GM19452 (cell line): ENCODE measurements at regions not wholly inside any gene's neighbourhood (a gene's known extent, or its start where the extent isn't known, plus 50 kb on each side); places are given as distances from the start of the nearest gene placed in this dataset.

Experiments used
- ATAC-seq: cut with Tn5 transposase; IDR thresholded peaks from one replicate; pipeline ENCODE4 v1.9.1; 2021; ENCODE audit not compliant: unreplicated experiment

DNA sequence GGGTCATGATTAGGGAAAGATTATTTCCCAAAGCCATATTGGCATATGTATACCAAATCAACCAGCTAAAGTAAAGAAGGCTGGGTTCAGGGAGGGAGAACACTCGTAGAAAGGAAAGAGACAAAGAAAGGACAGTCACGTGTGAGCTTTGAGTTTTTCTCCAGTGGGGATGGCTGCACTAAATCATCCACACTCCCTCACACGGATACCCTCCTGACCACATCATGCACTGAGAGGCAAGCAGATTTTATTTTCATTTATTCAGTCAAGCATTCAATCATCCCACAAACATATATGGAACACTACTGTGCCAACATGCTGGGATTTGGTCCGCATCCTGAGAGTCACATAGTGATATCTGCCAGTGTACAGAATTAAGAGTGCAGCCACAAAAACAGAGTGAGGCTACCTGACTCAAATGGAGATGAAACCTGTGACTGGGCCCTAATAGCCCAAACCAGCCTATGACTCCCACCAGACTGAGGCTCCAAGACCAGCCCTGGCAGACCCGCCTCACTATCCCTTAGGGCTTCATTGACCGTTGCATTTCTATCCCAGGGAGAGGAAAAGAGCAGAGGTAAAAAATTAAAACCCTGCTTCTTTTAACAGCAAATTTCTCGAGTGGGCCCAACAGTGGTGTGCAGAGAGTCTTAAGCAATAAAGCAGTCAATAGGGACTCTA is 155.9 kb downstream of the BARHL2 start:
- no peak for ATAC-seq

DNA sequence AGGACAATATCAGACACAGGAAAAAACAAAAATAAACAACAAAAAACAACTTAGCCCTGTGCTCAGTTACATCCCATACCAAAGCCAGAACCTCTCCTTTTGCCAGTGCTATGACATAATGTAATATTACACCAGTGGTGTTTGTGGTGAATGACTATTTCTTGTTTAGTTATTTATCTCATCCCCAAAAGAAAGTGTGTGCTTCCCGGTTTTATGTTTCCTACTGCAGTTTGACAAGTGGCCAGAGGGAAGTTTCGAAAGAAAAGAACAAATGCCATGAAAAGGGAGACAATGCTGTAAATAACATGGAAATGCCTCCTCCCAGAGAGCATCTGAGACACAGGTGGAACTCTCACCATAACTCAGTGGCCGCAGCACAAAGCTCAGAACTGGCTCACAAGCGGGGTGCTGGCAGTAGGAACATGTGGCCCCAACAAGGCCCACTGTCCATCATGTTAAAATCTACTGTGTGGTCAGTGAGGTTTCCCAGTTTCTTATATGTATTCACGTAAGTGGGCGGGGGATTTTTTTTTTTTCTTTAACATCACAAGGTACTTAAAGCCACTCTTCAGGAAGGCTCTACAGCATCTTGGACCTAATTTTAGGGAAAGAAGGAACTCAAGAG is 158.2 kb downstream of the BARHL2 start:
- ATAC-seq = no peak

DNA sequence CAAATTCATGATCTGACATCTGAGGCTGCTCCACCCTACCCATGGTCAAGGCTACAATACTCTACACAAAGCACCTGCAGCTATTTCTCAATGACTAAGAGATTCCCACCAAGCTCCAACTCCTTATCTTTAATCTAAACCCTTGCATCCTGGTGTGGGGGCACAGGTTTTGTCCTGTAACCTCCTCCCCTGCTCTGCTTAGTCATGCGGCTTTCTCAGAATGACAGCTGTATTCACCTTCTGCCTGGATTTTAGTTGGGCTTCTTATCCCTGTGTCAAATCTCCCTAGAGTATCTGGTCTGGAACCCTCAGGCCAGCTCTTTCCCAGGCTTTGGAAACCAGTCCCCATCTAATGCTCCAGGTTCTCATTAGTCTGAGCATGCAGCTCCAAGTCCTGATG is 159.0 kb downstream of the BARHL2 start:
- no peak for ATAC-seq

DNA sequence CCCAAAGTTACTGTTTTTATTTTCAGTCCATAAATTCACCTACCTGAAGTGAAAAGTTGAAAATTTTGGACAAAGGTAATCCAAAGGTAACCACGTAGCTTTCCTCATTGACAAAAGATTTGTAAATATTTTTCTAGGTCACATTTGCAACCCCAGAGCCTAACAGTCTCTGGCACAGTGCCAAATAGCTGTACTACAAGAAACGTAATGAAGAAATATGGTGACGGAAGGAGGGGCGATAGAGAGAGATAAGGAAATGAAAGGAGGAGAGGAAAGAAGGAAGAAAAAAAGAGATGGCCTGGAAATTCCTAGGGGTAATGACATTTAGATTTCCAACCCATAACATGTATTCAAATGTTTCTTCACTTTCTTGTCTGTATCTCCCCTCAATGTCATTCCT is 159.4 kb downstream of the BARHL2 start:
- ATAC-seq = no peak

DNA sequence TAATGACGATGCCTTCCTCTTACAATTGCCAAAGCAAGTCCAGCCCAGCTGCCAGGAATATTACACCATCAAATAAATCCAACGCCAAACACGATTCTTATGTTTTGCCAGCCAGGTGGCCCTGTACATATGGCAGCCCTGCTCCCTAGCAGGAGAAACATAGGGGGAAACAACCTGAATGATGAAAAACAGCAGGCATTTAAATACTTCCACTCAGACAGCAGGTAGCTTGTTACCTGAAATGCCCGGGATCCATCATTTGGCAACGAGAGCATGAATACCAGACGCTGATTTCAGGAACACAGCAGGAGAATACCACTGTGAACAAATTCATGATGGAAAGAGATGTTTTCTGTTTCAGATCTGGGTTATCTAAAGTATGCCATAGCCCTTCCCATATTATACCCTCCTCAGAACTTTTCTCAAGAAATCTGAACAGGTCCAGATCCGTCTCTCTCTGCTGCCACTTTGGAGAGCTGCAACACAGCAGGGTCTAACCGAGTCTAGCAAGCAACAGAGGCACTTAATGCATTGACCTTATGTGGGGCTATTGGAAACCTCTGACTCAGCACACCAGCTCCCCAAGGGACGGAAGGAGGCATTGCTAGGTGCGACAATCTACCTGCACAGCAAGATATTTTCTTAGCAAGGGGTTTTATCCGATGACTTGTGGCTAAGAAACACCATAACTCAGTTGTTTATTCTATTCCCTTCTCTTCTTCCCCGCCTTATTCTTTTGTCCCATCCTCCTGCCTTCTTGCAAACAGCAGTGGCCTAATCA is 166.3 kb downstream of the BARHL2 start:
- ATAC-seq = no peak

DNA sequence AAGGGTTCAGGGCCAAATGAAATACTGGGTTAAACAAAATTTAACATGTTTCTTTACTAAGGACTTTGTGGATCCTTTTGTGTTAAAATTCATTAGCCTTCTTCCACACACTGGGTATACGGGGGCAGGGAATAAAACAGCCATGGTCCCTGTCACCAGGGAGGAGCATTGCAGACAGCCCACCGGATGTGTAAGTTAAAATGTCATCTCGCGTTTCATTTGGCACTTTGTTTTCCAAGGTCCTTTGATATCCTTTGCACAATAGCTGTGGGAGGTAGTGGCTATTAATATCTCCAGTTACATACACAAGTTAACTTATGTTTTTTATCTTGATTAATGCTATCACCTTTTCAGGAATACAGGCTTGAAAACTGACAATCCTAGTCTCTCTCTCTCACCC is 172.7 kb downstream of the BARHL2 start:
- no peak for ATAC-seq

DNA sequence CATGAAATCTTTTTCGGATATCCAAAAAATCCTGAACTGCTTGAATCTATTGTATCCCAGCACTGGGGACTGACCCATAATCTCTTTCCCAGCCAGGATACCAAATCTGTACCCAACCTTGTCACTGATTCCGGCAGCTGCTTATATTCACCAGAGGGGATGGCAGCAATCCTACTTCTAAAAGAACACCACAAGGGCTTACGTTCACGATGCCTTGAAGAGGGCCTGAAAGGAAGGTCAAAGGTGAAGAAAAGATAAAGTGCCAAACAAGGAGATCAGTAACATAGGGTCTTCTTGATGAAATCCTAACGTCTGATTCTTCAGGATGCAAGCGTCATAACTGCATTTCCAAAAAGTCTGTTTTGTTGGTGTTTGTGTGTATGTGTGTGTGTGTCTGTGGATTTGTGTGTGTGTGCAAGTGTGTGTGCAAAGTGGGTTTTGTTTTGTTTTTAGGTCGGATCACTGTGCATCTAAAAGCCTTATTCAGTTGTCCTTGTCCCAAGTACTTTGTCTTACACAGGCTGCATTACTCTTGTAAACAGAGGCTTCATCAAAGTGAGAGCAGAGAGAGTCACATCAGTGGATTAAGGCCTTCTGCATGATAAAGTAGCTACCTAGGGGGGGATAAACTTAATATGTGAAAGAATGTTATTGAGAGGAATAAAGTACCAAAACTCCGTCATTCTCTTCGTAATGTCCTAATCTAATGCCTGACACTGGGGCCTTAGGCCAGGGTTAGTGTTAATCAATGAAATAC is 179.3 kb downstream of the BARHL2 start:
- no peak for ATAC-seq

DNA sequence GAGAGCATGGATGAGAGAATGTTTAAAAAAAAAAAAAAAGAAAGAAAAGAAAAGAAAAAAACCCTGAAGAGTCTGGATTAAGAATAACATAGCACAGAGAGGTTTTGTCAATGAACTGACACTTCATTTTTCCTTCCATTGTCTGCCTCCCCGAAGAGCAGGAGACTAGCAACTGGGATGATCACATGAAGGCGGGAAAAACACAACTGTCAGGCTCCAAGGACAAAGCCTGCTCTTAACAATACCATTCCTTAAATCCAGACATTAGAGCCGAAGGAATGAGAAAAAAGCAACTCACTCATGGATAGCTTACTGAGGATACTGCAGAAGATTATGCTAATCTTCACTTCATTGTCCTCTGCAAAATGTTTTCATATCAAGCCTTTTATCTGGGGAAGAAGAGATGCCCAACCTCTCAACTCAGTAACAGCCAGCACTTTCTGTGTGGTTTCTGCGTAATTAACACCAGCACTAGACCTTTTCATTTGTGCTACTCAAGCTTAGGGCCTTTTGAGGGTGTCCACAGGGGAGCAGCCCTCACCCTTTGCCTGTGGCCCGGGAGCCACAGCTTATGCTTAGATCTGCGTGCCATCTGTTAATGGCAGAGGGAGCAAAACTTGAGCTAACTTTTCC is 182.3 kb downstream of the BARHL2 start:
- ATAC-seq = no peak

DNA sequence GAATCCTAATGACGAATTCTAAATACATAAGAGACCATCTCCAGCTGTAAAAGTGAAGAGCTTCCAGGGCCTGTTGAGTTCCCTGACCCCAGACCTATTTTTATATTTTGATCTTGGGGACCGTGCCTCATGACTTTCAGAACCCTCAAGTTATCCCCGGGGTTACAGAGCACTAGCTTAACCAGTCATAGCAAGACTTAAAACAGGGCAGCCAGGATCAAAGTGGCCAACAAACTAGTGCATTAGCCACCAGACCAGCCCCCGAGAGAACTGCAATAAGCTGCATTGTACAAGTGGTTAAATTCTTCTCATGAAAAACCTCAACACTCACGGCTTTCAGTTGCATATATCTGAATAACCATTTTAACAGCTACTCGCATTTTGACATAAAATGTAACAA is 183.0 kb downstream of the BARHL2 start:
- ATAC-seq = no peak

- ATAC-seq = no peak
Observed at GRCh38 chr1:90526954-90527353, 190.1 kb downstream of the BARHL2 start.

- no peak for ATAC-seq
Observed at GRCh38 chr1:90522432-90522831, 194.7 kb downstream of the BARHL2 start.

DNA sequence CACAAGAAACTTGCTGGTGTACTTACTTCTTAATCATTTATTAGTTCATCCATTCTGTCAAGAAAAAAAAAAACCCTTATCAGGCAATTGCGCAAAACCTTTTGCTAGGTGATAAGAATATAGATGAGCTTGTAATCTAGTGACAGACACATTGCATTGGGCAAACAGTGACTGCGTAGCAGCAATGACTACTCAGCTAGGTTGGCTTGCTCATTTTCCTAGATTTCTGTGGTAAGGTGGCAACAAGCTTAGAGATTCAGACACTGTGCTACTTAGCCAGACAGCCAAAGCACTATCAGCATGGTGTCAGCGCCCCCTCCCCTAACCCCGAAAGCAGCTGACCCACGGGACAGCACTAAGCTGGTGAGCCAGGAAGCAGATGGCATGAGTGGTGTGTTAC is 203.1 kb downstream of the BARHL2 start:
- no peak for ATAC-seq

- ATAC-seq = no peak
Observed at GRCh38 chr1:90512441-90512840, 204.7 kb downstream of the BARHL2 start.

GRCh38 chr1:90510143-90510542 is 207.0 kb downstream of the BARHL2 start:
- ATAC-seq = no peak

DNA sequence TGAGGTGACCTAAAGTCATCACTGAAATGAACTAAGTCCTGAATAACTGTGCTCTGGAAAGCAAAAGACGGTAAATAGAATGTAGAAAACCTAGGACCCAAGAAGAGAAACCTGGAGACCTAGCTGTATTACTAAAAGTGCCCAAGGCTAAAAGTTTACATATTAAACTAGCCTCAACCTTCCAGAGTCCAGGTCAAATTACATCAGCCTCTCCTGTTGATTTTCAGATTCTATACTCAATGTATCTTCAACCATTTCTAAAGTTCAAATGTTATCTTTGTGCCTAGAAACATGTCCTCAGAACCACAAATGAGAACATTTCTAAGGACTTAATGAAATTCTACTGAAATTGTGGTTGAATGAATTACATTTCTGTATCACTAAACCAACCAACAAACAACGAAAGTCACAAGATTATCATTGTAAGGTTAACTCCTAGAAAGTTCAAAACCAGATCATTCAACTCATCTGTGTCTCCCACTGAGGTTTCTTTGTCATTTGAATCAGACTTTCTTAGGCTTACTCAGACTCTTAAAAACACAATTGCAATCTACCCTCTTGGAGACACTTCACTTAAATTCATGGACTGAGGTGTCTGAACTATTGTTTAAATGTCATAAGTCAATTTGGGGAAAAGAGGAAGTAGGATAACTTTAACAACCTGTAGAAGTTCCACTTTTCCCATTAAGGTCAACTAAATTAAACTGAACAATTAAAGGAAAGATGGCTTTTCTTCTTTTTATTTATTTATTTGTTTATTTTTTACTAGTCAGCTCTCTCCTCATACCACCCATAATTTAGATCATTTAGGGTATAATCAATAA is 207.7 kb downstream of the BARHL2 start:
- ATAC-seq = peak; percentile 56

- ATAC-seq = no peak
Observed at GRCh38 chr1:90508376-90509167, 208.5 kb downstream of the BARHL2 start.

DNA sequence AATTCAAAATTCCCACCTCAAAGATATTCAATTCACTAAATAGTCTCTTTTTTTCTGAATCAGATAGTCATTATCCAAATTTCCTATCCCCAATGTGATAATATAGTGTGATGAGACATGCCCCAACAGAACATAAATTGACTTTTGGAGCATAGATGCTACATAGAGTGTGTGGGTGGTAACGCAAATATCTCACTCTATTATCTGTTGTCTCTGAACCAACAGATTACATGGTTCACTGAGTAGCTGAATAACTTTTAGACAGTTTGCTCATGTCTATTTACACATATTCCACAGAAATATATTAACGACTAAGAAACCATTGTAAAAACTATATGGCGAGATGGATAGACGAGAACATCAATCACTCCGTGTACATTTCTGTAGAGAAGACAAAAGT is 209.9 kb downstream of the BARHL2 start:
- ATAC-seq = no peak

GRCh38 chr1:90505806-90506205 is 211.3 kb downstream of the BARHL2 start:
- no peak for ATAC-seq

DNA sequence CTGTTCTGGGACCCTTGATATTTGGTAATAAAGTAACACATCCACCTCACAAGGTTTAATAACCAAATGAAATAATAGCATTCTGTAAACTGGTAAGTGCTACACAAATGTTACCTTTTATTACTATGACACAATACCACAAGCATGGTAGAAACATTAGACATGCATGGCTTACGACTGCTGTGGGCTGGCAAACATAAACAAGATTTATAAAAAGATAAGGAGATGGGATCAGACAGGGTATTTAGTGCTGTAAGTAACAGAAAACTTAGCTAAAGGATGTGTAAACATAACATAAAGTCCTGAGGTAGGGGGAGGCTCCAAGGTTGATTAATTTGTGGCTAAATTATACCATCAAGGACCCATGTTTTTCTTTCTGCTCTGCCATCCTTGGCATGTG is 212.6 kb downstream of the BARHL2 start:
- ATAC-seq = no peak
